SK-N-SH (cell line): ENCODE measurements at regions not wholly inside any gene's neighbourhood (a gene's known extent, or its start where the extent isn't known, plus 50 kb on each side); places are given as distances from the start of the nearest gene placed in this dataset.

Experiments
- CTCF ChIA-PET: fragments of 300-600, 350-600 bp; formaldehyde crosslinking; extraction: SDS; loops from one replicate; lab custom pipeline; 2021; lab: Yijun Ruan, JAX
- POLR2A ChIA-PET: fragments of 350-600 bp; sonication (Branson Sonifier 250); formaldehyde crosslinking; extraction: SDS; loops from one replicate; lab custom pipeline; 2020; ENCODE audit warnings: antibody characterized with exemption, inconsistent platforms; lab: Yijun Ruan, JAX
- DNase-seq: peaks from one replicate; pipeline ENCODE4 v3.0.0; 2012
- H2AFZ ChIP-seq: fragments of 200-600 bp; sonication (generic); 2 replicates; pipeline ENCODE4 v1.8.1; 2016; ENCODE audit warnings: antibody characterized with exemption, mild to moderate bottlenecking, low read depth
- H3F3A ChIP-seq: fragments of 200-600 bp; sonication (generic); replicated peaks from 2 replicates; pipeline ENCODE3; 2016; ENCODE audit warnings: antibody characterized with exemption, mild to moderate bottlenecking; ENCODE audit not compliant: insufficient read depth
- H3K27ac ChIP-seq, 2 experiments: fragments of 200-500 bp in 1 of 2; fragments of 200-600 bp in 1 of 2; sonication (Bioruptor generic) in 1 of 2; sonication (generic), shearing (Covaris generic) in 1 of 2; 2 replicates each; pipeline versions ENCODE4 v1.5.1 to v1.6.1; 2014 to 2016; ENCODE audit warnings: low read depth in 2 of 2, inconsistent platforms in 1 of 2, low read length in 1 of 2, mild to moderate bottlenecking in 1 of 2, mixed read lengths in 1 of 2
- H3K27me3 ChIP-seq: fragments of 200-600 bp; sonication (generic), shearing (Covaris generic); 2 replicates; pipeline ENCODE4 v1.6.1; 2016; ENCODE audit warnings: mixed run types; ENCODE audit not compliant: insufficient read depth
- H3K36me3 ChIP-seq, 2 experiments: fragments of 200-500 bp in 1 of 2; fragments of 200-600 bp in 1 of 2; sonication (Bioruptor generic) in 1 of 2; sonication (generic) in 1 of 2; replicated peaks in 1 of 2; 2 replicates each; pipeline versions ENCODE3 to v1.5.1; 2014 to 2016; ENCODE audit warnings: low read length in 1 of 2, mild to moderate bottlenecking in 1 of 2; ENCODE audit not compliant: insufficient read depth in 2 of 2, control insufficient read depth in 1 of 2
- H3K4me1 ChIP-seq, 2 experiments: fragments of 200-500 bp in 1 of 2; fragments of 200-600 bp in 1 of 2; sonication (Bioruptor generic) in 1 of 2; sonication (generic), shearing (Covaris generic) in 1 of 2; 2 replicates each; pipeline versions ENCODE4 v1.5.1 to v1.6.1; 2014 to 2016; ENCODE audit warnings: low read depth in 1 of 2, low read length in 1 of 2, mixed run types in 1 of 2; ENCODE audit not compliant: insufficient read depth in 2 of 2, control insufficient read depth in 1 of 2
- H3K4me2 ChIP-seq: fragments of 200-600 bp; sonication (generic), shearing (Covaris generic); 2 replicates; pipeline ENCODE4 v1.6.1; 2017; ENCODE audit warnings: mixed run types
- H3K4me3 ChIP-seq, 2 experiments: fragments of 200-500 bp in 1 of 2; fragments of 200-600 bp in 1 of 2; sonication (Bioruptor generic) in 1 of 2; sonication (generic), shearing (Covaris generic) in 1 of 2; 2 replicates each; pipeline versions ENCODE4 v1.5.1 to v1.8.1; 2014 to 2016; ENCODE audit warnings: low read depth in 2 of 2, inconsistent platforms in 1 of 2, low read length in 1 of 2, mild to moderate bottlenecking in 1 of 2, mixed read lengths in 1 of 2, moderate library complexity in 1 of 2
- H3K79me2 ChIP-seq: fragments of 200-600 bp; sonication (generic); 2 replicates; pipeline ENCODE4 v1.8.1; 2017; ENCODE audit warnings: mild to moderate bottlenecking; ENCODE audit not compliant: insufficient read depth
- H3K9ac ChIP-seq: fragments of 200-600 bp; sonication (generic); 2 replicates; pipeline ENCODE4 v1.6.1; 2017; ENCODE audit warnings: mixed run types
- H3K9me2 ChIP-seq: fragments of 200-600 bp; sonication (generic); 2 replicates; pipeline ENCODE4 v1.6.1; 2017; ENCODE audit warnings: mixed run types
- H3K9me3 ChIP-seq: fragments of 200-600 bp; sonication (generic); 2 replicates; pipeline ENCODE4 v1.6.1; 2017; ENCODE audit warnings: mixed run types, mild to moderate bottlenecking, moderate library complexity
- H4K20me1 ChIP-seq: fragments of 200-600 bp; sonication (generic); 2 replicates; pipeline ENCODE4 v1.6.1; 2017; ENCODE audit warnings: mild to moderate bottlenecking, mixed run types; ENCODE audit not compliant: insufficient read depth
- EZH2phosphoT487 ChIP-seq: fragments of 200-600 bp; sonication (generic); IDR thresholded peaks from 2 replicates; pipeline ENCODE4 v1.6.1; 2017; ENCODE audit warnings: low read depth, mixed run types, mild to moderate bottlenecking, antibody characterized with exemption, moderate library complexity, borderline replicate concordance
- FOSL2 ChIP-seq: IDR thresholded peaks from 2 replicates; pipeline ENCODE4 v1.4.0; 2012; ENCODE audit warnings: low read depth, mild to moderate bottlenecking, moderate library complexity, borderline replicate concordance
- GABPA ChIP-seq: IDR thresholded peaks from 2 replicates; pipeline ENCODE4 v1.4.0; 2012; ENCODE audit warnings: low read depth, mild to moderate bottlenecking
- JUND ChIP-seq: IDR thresholded peaks from 2 replicates; pipeline ENCODE4 v1.4.0; 2012
- MEF2A ChIP-seq: IDR thresholded peaks from 2 replicates; pipeline ENCODE4 v1.4.0; 2012; ENCODE audit warnings: low read depth, borderline replicate concordance
- MXI1 ChIP-seq: IDR thresholded peaks from 2 replicates; pipeline ENCODE4 v1.6.1; 2012; ENCODE audit warnings: mild to moderate bottlenecking, low read depth, low read length, improper control_type of control experiment
- RCOR1 ChIP-seq: fragments of 150-350 bp; IDR thresholded peaks from 2 replicates; pipeline ENCODE4 v1.6.1; 2017; ENCODE audit warnings: antibody characterized with exemption, low read length
- RXRA ChIP-seq: IDR thresholded peaks from 2 replicates; pipeline ENCODE4 v1.4.0; 2012; ENCODE audit warnings: low read depth, mild to moderate bottlenecking, borderline replicate concordance
- TAF1 ChIP-seq: IDR thresholded peaks from 2 replicates; pipeline ENCODE4 v1.6.1; 2012; ENCODE audit warnings: low read depth, mild to moderate bottlenecking, low read length, moderate library complexity, borderline replicate concordance
- TCF12 ChIP-seq: IDR thresholded peaks from 2 replicates; pipeline ENCODE4 v1.4.0; 2012
- TEAD4 ChIP-seq: IDR thresholded peaks from 2 replicates; pipeline ENCODE4 v1.4.0; 2012; ENCODE audit warnings: mild to moderate bottlenecking, borderline replicate concordance; ENCODE audit not compliant: insufficient read depth
- WGBS: methylation state at CpG from one replicate; pipeline ENCODE4 v1.1.6; 2017; ENCODE audit warnings: low lambda C conversion rate; 5-methylcytosine and 5-hydroxymethylcytosine counted together
- TF ChIP-seq, protein P1 (sequence below): IDR thresholded peaks from 2 replicates; pipeline ENCODE4 v1.6.1; 2012; ENCODE audit warnings: mild to moderate bottlenecking, low read depth, low read length, moderate library complexity
- TF ChIP-seq, protein P2 (sequence below): IDR thresholded peaks from 2 replicates; pipeline ENCODE4 v1.4.0; 2012; ENCODE audit warnings: low read depth, borderline replicate concordance
- TF ChIP-seq, protein P3 (sequence below): IDR thresholded peaks from 2 replicates; pipeline ENCODE4; 2012
- TF ChIP-seq, protein P4 (sequence below): fragments of 150-350 bp; IDR thresholded peaks from 2 replicates; pipeline ENCODE4 v1.6.1; 2016; ENCODE audit warnings: mild to moderate bottlenecking, low read depth, low read length
- TF ChIP-seq, protein P5 (sequence below): IDR thresholded peaks from 2 replicates; pipeline ENCODE4 v1.4.0; 2012; ENCODE audit warnings: low read depth, borderline replicate concordance

DNA sequence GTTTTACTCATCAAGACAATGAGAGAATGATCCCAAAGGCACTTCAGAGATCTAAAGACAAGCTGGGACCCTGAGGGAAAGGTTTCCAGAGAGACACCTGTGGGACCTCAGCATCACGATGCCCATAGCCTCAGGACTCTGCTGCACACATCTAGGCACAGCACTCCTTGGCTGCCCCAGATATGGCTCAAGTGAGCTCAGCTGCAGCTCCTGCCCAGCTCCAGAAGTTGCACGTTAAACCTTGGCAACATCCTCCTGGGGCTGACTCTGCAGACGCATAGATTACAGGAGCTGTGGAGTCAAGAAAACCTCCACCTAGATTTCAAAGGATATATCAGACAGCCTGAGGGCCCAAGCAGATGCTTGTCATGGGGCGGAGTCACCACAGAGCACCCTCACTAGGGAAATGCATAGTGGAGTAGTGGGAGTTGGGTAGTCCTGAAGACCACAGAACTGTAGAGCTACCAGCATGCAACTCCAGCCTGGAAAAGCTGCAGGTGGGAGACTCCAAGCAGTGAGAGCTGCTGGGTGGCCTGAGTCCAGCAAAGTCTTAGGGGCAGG lies 582.0 kb downstream of the CDH11 start:
- no peaks in the 10 kb centered on the region for H3F3A ChIP-seq
- 90% methylated on average over 3 of the region's 4 CpGs for WGBS
- ChIA-PET POLR2A (no interaction called here), CTCF (no interaction called here)
- no peak for DNase-seq
- H3K36me3 ChIP-seq = no peaks in the 10 kb centered on the region
- no peak overlapping the region for H3K9ac ChIP-seq
- no peaks in the 10 kb centered on the region for H4K20me1 ChIP-seq
- H3K79me2 ChIP-seq = no peaks in the 10 kb centered on the region
- H3K4me2 ChIP-seq = no peak overlapping the region
- TF ChIP-seq TCF12 (no peak), GABPA (no peak), MEF2A (no peak), JUND (no peak), RXRA (no peak), TAF1 (no peak), TEAD4 (no peak), EZH2phosphoT487 (no peak), MXI1 (no peak), RCOR1 (no peak), FOSL2 (no peak)
- TF ChIP-seq, protein P1, sequence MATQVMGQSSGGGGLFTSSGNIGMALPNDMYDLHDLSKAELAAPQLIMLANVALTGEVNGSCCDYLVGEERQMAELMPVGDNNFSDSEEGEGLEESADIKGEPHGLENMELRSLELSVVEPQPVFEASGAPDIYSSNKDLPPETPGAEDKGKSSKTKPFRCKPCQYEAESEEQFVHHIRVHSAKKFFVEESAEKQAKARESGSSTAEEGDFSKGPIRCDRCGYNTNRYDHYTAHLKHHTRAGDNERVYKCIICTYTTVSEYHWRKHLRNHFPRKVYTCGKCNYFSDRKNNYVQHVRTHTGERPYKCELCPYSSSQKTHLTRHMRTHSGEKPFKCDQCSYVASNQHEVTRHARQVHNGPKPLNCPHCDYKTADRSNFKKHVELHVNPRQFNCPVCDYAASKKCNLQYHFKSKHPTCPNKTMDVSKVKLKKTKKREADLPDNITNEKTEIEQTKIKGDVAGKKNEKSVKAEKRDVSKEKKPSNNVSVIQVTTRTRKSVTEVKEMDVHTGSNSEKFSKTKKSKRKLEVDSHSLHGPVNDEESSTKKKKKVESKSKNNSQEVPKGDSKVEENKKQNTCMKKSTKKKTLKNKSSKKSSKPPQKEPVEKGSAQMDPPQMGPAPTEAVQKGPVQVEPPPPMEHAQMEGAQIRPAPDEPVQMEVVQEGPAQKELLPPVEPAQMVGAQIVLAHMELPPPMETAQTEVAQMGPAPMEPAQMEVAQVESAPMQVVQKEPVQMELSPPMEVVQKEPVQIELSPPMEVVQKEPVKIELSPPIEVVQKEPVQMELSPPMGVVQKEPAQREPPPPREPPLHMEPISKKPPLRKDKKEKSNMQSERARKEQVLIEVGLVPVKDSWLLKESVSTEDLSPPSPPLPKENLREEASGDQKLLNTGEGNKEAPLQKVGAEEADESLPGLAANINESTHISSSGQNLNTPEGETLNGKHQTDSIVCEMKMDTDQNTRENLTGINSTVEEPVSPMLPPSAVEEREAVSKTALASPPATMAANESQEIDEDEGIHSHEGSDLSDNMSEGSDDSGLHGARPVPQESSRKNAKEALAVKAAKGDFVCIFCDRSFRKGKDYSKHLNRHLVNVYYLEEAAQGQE = no peak
- TF ChIP-seq, protein P2, sequence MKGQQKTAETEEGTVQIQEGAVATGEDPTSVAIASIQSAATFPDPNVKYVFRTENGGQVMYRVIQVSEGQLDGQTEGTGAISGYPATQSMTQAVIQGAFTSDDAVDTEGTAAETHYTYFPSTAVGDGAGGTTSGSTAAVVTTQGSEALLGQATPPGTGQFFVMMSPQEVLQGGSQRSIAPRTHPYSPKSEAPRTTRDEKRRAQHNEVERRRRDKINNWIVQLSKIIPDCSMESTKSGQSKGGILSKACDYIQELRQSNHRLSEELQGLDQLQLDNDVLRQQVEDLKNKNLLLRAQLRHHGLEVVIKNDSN = no peak
- TF ChIP-seq, protein P3, sequence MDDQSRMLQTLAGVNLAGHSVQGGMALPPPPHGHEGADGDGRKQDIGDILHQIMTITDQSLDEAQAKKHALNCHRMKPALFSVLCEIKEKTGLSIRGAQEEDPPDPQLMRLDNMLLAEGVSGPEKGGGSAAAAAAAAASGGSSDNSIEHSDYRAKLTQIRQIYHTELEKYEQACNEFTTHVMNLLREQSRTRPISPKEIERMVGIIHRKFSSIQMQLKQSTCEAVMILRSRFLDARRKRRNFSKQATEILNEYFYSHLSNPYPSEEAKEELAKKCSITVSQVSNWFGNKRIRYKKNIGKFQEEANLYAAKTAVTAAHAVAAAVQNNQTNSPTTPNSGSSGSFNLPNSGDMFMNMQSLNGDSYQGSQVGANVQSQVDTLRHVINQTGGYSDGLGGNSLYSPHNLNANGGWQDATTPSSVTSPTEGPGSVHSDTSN = no peak
- TF ChIP-seq, protein P4, sequence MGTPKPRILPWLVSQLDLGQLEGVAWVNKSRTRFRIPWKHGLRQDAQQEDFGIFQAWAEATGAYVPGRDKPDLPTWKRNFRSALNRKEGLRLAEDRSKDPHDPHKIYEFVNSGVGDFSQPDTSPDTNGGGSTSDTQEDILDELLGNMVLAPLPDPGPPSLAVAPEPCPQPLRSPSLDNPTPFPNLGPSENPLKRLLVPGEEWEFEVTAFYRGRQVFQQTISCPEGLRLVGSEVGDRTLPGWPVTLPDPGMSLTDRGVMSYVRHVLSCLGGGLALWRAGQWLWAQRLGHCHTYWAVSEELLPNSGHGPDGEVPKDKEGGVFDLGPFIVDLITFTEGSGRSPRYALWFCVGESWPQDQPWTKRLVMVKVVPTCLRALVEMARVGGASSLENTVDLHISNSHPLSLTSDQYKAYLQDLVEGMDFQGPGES = no peak
- TF ChIP-seq, protein P5, sequence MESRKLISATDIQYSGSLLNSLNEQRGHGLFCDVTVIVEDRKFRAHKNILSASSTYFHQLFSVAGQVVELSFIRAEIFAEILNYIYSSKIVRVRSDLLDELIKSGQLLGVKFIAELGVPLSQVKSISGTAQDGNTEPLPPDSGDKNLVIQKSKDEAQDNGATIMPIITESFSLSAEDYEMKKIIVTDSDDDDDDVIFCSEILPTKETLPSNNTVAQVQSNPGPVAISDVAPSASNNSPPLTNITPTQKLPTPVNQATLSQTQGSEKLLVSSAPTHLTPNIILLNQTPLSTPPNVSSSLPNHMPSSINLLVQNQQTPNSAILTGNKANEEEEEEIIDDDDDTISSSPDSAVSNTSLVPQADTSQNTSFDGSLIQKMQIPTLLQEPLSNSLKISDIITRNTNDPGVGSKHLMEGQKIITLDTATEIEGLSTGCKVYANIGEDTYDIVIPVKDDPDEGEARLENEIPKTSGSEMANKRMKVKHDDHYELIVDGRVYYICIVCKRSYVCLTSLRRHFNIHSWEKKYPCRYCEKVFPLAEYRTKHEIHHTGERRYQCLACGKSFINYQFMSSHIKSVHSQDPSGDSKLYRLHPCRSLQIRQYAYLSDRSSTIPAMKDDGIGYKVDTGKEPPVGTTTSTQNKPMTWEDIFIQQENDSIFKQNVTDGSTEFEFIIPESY = no peak
- no peaks in the 10 kb centered on the region for H3K27me3 ChIP-seq
- no peak overlapping the region for H3K4me3 ChIP-seq
- no peak overlapping the region for H2AFZ ChIP-seq
- no peak overlapping the region for H3K27ac ChIP-seq
- no peaks in the 10 kb centered on the region for H3K9me2 ChIP-seq
- no peaks in the 10 kb centered on the region for H3K9me3 ChIP-seq
- no peaks in the 10 kb centered on the region for H3K4me1 ChIP-seq
